KG1 (cell line): ENCODE measurements at regions not wholly inside any gene's neighbourhood (a gene's known extent, or its start where the extent isn't known, plus 50 kb on each side); places are given as distances from the start of the nearest gene placed in this dataset.

Experiments
- DNase-seq: peaks from one replicate; lab custom pipeline; 2025; lab: John Stamatoyannopoulos, UW

GRCh38 chr7:106808967-106809635, 56.0 kb upstream of the PIK3CG start:
- no peak for DNase-seq

GRCh38 chr7:106811472-106811871, 53.6 kb upstream of the PIK3CG start:
- DNase-seq = no peak

GRCh38 chr7:106812027-106812643, 52.9 kb upstream of the PIK3CG start:
- no peak for DNase-seq

- no peak for DNase-seq
Measured at GRCh38 chr7:106813705-106814305, 51.3 kb upstream of the PIK3CG start.

- no peak for DNase-seq
Measured at GRCh38 chr7:106814887-106815286, 50.2 kb upstream of the PIK3CG start.
